ENCODE measurements at regions not wholly inside any gene's neighbourhood (a gene's known extent, or its start where the extent isn't known, plus 50 kb on each side); places are given as distances from the start of the nearest gene placed in this dataset.

DNA sequence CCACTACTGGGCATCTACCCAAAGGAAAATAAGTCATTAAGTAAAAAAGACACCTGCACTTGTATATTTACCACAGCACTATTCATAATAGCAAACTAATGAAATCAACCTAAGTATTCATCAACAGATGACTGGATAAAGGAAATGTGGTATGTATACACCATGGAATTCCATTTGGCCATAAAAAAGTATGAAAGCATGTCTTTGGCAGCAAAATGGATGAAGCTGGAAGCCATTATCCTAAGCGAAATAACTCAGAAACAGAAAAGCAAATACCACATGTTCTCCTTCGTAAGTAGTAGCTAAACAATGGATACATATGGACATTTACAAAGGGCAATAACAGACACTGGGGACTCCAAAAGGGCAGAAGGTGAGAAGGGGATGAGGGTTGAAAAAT is 485.7 kb upstream of the BRINP3 start:
- Histone ChIP-seq H4K20me1 (ENCODE audit: insufficient read depth, low read length) (no peaks in the 10 kb centered on the region), H3K4me1 (ENCODE audit: low read length) (peaks cover 16% of the 10 kb centered on the region), H3K9me3 (ENCODE audit: insufficient read depth, low read length) (peaks cover 6% of the 10 kb centered on the region; the same call in 1 of the 2 replicates), H2AFZ (ENCODE audit: low read depth, low read length) (no peak overlapping the region), H3K9ac (ENCODE audit: low read length) (no peak overlapping the region), H3K79me2 (ENCODE audit: low read length) (no peaks in the 10 kb centered on the region), H3K4me2 (ENCODE audit: low read length) (no peak overlapping the region), H3K36me3 (replicated peaks; ENCODE audit: low read depth, low read length) (no peaks in the 10 kb centered on the region), H3K4me3 (ENCODE audit: low read length) (no peak overlapping the region), H3K27me3 (ENCODE audit: low read depth, low read length) (no peaks in the 10 kb centered on the region), H3K27ac (ENCODE audit: low read length) (no peak overlapping the region)
- TF ChIP-seq, protein P1, sequence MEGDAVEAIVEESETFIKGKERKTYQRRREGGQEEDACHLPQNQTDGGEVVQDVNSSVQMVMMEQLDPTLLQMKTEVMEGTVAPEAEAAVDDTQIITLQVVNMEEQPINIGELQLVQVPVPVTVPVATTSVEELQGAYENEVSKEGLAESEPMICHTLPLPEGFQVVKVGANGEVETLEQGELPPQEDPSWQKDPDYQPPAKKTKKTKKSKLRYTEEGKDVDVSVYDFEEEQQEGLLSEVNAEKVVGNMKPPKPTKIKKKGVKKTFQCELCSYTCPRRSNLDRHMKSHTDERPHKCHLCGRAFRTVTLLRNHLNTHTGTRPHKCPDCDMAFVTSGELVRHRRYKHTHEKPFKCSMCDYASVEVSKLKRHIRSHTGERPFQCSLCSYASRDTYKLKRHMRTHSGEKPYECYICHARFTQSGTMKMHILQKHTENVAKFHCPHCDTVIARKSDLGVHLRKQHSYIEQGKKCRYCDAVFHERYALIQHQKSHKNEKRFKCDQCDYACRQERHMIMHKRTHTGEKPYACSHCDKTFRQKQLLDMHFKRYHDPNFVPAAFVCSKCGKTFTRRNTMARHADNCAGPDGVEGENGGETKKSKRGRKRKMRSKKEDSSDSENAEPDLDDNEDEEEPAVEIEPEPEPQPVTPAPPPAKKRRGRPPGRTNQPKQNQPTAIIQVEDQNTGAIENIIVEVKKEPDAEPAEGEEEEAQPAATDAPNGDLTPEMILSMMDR (IDR thresholded peaks at IDR 0.05; ENCODE audit: low read depth, low read length): no peak
- TF ChIP-seq EZH2phosphoT487 (IDR thresholded peaks at IDR 0.05; ENCODE audit: low read depth): no peak

DNA sequence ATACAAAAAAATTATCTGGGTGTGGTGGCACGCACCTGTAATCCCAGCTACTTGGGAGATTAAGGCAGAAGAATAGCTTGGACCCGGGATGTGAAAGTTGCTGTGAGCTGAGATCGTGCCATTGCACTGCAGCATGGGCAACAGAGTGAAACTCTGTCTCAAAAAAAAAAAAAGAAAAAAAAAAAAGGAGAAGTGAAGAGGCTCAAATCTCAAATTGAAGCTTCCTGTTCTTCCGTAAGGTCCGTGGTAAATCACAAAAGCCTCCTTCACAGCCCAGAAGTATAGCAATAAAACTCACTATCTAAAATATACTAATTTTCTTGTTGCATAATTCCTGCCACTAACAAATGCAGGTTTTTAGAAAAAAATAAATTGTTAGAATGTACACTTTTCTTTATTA is 498.2 kb upstream of the BRINP3 start:
- H3K4me3 ChIP-seq (ENCODE audit: low read length): no peak overlapping the region
- no peak overlapping the region for H2AFZ ChIP-seq (ENCODE audit: low read depth, low read length)
- no peak overlapping the region for H3K9ac ChIP-seq (ENCODE audit: low read length)
- no peak for TF ChIP-seq EZH2phosphoT487 (IDR thresholded peaks at IDR 0.05; ENCODE audit: low read depth)
- TF ChIP-seq, protein P1 (IDR thresholded peaks at IDR 0.05; ENCODE audit: low read depth, low read length): no peak
- H3K79me2 ChIP-seq (ENCODE audit: low read length): no peaks in the 10 kb centered on the region
- no peaks in the 10 kb centered on the region for H3K36me3 ChIP-seq (replicated peaks; ENCODE audit: low read depth, low read length)
- no peaks in the 10 kb centered on the region for H4K20me1 ChIP-seq (ENCODE audit: insufficient read depth, low read length)
- no peak overlapping the region for H3K27ac ChIP-seq (ENCODE audit: low read length)
- peak overlapping the region; percentile 14 for H3K4me2 ChIP-seq (ENCODE audit: low read length)
- no peaks in the 10 kb centered on the region for H3K9me3 ChIP-seq (ENCODE audit: insufficient read depth, low read length)
- H3K4me1 ChIP-seq (ENCODE audit: low read length): peaks cover 10% of the 10 kb centered on the region; the same call in 1 of the 2 replicates
- no peaks in the 10 kb centered on the region for H3K27me3 ChIP-seq (ENCODE audit: low read depth, low read length)

DNA sequence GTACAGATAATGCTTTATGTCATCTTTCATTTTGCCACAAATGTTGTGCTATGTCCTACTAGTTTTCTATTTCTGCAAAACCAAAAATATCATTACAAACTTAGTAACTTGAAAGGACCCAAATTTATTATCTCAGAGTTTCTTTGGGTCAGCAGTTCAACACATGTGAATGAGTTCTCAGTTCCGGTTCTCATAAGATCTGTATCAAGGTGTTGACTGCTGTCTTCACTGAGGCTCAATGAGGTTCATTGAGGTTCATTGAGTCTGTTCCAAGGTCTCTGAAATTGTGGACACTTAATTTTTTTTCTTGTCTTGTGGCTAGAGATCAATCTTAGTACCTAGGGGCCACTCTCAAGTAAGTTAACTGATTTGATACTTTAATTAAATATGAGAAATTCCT is 525.1 kb upstream of the BRINP3 start:
- H3K27me3 ChIP-seq (ENCODE audit: low read depth, low read length): no peaks in the 10 kb centered on the region

DNA sequence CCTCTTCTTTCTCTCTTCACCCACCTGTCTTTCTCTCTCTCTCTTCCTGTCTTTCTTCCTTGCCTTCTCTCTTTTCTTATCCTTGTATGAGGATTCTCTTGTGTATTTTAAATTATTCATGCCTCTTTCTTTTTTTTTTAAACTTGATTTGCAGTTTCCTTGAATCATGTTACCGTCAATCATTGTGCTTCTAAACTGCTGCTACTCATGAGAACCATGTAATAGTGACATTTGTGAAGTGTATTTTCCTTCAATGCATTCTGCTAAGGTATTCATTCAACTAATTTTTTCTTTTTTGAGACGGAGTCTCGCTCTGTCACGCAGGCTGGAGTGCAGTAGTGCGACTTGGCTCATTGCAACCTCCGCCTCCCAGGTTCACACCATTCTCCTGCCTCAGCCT is 539.1 kb upstream of the BRINP3 start:
- H3K4me2 ChIP-seq (ENCODE audit: low read length): no peak overlapping the region
- no peak for TF ChIP-seq EZH2phosphoT487 (IDR thresholded peaks at IDR 0.05; ENCODE audit: low read depth)
- TF ChIP-seq, protein P1 (IDR thresholded peaks at IDR 0.05; ENCODE audit: low read depth, low read length): no peak
- H3K9me3 ChIP-seq (ENCODE audit: insufficient read depth, low read length): no peaks in the 10 kb centered on the region
- no peak overlapping the region for H3K4me3 ChIP-seq (ENCODE audit: low read length)
- H3K36me3 ChIP-seq (replicated peaks; ENCODE audit: low read depth, low read length): no peaks in the 10 kb centered on the region
- H4K20me1 ChIP-seq (ENCODE audit: insufficient read depth, low read length): no peaks in the 10 kb centered on the region
- no peak overlapping the region for H3K27ac ChIP-seq (ENCODE audit: low read length)
- H3K9ac ChIP-seq (ENCODE audit: low read length): no peak overlapping the region
- no peaks in the 10 kb centered on the region for H3K4me1 ChIP-seq (ENCODE audit: low read length)
- no peaks in the 10 kb centered on the region for H3K79me2 ChIP-seq (ENCODE audit: low read length)
- H2AFZ ChIP-seq (ENCODE audit: low read depth, low read length): no peak overlapping the region
- H3K27me3 ChIP-seq (ENCODE audit: low read depth, low read length): no peaks in the 10 kb centered on the region

More for the DNA sequence above, 525.1 kb upstream of the BRINP3 start:
- H2AFZ ChIP-seq (ENCODE audit: low read depth, low read length): no peak overlapping the region
- H4K20me1 ChIP-seq (ENCODE audit: insufficient read depth, low read length): no peaks in the 10 kb centered on the region
- no peaks in the 10 kb centered on the region for H3K79me2 ChIP-seq (ENCODE audit: low read length)
- TF ChIP-seq EZH2phosphoT487 (IDR thresholded peaks at IDR 0.05; ENCODE audit: low read depth): no peak
- TF ChIP-seq, protein P1 (IDR thresholded peaks at IDR 0.05; ENCODE audit: low read depth, low read length): no peak
- no peak overlapping the region for H3K4me2 ChIP-seq (ENCODE audit: low read length)
- no peak overlapping the region for H3K9ac ChIP-seq (ENCODE audit: low read length)
- H3K9me3 ChIP-seq (ENCODE audit: insufficient read depth, low read length): no peaks in the 10 kb centered on the region
- H3K36me3 ChIP-seq (replicated peaks; ENCODE audit: low read depth, low read length): no peaks in the 10 kb centered on the region
- no peak overlapping the region for H3K4me3 ChIP-seq (ENCODE audit: low read length)
- H3K4me1 ChIP-seq (ENCODE audit: low read length): no peaks in the 10 kb centered on the region
- H3K27ac ChIP-seq (ENCODE audit: low read length): no peak overlapping the region
